GM21526 (cell line): ENCODE measurements at regions not wholly inside any gene's neighbourhood (a gene's known extent, or its start where the extent isn't known, plus 50 kb on each side); places are given as distances from the start of the nearest gene placed in this dataset.
"Not testable (repeated sequence)": the region's sequence is repeated elsewhere in the genome, so short reads cannot be mapped to it uniquely, and the experiment has no call there.

Experiments
- ATAC-seq: cut with Tn5 transposase; IDR thresholded peaks from one replicate; pipeline ENCODE4 v1.9.1; 2021; ENCODE audit warnings: moderate library complexity; ENCODE audit not compliant: unreplicated experiment, low FRiP score

DNA sequence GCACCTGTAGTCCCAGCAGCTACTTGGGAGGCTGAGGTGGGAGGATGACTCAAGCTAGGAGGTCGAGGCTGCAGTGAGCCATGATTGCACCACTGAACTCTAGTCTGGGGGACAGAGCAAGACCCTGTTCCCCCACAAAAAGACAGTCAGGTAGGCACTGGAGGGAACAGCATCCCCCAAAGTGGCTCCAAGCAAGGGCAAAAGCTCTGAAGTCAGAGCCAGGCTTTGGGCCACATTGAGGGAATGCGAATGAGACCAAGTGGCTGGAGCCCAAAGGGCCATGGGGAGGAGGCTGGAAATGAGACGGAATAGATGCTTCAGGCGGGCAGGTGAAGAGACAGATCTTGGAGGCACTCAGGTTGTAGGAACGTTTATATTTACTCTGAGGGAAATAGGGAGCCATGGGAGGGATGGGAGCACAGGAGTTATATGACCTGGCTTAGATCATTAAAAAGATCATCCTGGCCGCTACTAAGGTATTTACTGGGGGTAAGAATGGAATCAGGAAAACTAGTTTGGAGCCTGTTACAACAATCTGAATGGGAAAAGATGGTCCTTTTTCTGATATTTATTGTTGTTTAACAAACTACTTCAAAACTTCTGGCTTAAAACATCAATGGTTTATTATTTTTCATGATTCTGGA, 229.6 kb upstream of the ZNF217 start:
- no peak for ATAC-seq

DNA sequence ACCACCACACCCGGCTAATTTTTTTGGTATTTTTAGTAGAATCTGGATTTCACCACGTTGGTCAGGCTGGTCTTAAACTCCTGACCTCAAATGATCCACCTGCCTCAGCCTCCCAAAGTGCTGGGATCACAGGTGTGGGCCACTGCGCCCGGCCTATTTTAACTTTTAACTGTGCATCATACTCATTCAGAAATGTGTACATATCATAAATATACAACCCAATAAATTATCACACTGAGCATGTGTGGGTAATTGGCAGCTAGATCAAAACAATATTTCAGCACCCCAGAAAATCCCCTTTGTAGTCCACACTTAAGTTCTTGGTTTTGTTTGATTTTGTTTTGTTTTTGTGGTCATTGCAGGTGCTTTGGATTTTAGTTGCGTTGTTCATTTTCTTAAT, 228.9 kb upstream of the ZNF217 start:
- no peak for ATAC-seq

DNA sequence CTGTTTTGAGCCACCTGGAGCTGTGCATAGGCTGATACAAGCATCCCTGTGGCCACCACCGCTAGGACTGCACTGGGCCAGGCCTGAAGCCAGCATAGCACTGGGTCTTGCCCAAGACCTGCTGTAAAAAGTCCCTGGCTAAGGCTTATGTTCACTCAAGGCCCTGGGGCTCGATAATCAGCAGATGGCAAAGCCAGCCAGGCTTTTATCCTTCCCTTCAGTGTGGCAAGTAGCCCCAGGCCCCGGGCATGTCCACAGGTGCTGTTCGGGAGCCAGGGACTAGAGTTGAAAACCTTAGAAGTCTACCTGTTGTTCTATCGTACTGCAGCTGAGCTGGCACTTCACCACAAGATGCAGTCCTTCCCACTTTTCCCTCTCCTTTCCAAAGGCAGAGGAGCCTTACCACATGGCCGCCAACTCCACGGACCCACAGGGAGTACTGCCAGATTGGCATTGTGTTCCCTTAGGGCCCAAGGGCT, 226.4 kb upstream of the ZNF217 start:
- ATAC-seq: no peak

DNA sequence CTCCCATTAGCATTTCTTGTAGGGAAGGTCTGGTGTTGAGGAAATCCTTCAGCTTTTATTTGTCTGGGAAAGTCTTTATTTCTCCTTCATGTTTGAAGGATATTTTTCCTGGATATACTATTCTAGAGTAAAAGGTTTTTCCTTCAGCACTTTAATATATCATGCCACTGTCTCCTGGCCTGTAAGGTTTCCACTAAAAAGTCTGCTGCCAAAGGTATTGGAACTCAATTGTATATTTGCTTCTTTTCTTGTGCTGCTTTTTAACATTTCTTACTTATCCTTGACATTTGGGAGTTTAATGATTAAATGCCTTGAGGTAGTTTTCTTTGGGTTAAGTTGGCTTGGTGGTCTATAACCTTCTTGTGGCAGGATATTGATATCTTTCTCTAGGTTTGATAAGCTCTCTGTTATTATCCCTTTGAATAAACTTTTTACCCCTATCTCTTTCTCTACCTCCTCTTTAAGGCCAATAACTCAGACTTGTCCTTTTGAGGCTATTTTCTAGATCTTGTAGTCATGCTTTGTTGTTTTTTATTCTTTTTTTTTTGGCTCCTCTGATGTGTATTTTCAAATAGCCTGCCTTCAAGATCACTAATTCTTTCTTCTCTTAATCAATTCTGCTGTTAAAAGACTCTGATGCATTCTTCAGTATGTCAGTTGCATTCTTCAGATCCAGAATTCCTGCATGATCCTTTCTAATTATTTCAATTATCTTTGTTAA, 225.0 kb upstream of the ZNF217 start:
- no peak for ATAC-seq

DNA sequence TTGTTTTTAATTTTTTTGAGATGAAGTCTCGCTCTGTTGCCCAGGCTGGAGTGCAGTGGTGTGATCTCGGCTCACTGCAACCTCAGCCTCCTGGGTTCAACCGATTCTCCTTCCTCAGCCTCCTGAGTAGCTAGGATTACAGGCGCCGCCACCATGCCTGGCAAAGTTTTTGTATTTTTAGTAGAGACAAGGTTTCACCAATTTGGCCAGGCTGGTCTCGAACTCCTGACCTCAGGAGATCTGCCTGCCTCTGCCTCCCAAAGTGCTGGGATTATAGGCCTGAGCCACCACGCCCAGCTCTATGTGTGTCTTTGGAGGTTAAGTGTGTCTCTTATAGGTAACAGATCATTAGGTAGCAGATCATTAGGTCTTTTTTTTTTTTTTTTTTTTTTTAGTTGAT, 223.9 kb upstream of the ZNF217 start:
- ATAC-seq: not testable (repeated sequence)

DNA sequence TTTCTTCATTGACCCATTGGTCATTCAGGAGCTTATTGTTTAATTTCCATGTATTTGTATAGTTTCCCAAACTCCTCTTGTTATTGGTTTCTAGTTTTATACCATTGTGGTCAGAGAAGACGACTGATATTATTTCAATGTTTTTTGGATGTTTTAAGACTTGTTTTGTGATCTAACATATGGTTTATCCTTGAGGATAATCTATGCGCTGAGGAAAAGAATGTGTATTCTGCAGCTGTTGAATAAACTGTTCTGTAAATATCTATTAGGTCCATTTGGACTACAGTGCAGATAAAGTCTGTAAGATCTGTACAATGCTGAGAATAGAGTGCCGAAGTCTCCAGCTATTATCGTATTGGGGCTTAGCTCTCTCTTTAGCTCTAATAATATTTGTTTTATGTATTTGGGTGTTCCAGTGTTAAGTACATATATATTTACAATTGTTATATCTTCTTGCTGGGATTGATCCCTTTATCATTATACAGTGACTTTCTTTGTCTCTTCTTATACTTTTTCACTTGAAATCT, 223.3 kb upstream of the ZNF217 start:
- no peak for ATAC-seq

DNA sequence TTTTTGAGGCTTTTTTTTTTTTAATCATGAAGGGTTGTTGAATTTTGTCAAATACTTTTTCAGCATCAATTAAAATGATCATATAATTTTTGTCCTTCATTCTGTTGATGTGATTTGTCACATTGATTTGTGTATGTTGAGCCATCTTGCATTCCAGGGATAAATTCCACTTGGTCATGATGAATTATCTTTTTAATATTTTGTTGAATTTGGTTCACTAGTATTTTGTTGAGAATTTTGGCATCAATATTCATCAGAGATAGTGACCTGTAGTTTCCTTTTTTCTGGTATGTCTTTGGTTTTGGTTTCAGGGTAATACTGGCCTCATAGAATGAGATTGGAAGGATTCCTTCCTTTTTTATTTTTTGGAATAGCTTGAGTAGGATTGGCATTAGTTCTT, 221.9 kb upstream of the ZNF217 start:
- no peak for ATAC-seq

DNA sequence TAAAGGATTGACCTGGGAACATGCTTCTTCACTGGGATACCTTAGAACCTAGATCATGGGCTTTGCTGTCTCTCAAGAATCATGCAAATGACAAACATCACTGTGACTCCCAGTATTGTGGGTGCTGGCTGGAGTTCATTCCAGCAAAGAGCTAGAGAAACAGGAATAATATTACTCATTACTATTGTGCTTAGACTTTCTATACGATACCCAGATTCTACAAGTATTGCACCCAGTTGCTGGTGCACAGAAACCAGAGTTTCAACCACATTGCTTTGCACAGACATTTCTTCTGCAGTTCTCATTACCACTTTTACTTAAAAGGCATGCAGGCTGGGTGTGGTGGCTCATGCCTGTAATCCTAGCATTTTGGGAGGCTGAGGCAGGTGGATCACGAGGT, 220.4 kb upstream of the ZNF217 start:
- no peak for ATAC-seq

DNA sequence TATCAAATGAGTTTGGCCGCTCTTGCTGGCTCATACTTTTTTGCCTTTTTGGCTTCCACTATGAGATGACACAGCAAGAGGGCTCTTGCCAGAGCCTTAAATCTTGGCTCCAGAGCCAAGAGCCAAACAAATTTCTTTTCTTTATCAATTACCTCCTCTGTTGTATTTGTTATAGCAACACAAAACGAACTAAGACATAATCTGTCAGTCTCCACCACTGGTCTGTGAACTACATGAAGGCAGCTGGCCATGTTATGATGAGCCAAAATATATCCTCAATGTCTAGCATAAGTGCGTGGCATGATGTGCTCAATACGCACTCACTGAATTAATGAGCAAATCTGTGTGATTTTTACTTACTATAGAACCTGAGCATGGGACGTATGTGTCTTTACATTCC, 220.0 kb upstream of the ZNF217 start:
- no peak for ATAC-seq

DNA sequence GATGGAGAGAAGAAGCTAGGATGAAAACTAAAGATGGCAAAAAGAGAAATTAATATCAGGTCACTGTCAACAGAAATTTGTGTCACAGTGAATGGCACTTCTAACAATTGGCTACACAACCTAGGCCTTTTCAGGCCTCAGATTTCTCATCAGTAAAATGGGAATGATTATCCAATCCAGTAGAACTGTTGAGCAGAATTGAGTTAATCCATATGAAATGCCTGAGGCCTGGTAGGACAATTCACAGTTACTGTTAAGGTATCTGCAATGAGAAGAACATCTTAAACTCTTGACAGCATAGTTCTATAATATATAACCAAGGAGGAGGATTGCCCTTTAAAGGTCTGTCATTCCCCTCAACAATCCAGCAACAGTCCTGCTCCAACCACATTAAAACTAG, 217.9 kb upstream of the ZNF217 start:
- ATAC-seq: no peak

DNA sequence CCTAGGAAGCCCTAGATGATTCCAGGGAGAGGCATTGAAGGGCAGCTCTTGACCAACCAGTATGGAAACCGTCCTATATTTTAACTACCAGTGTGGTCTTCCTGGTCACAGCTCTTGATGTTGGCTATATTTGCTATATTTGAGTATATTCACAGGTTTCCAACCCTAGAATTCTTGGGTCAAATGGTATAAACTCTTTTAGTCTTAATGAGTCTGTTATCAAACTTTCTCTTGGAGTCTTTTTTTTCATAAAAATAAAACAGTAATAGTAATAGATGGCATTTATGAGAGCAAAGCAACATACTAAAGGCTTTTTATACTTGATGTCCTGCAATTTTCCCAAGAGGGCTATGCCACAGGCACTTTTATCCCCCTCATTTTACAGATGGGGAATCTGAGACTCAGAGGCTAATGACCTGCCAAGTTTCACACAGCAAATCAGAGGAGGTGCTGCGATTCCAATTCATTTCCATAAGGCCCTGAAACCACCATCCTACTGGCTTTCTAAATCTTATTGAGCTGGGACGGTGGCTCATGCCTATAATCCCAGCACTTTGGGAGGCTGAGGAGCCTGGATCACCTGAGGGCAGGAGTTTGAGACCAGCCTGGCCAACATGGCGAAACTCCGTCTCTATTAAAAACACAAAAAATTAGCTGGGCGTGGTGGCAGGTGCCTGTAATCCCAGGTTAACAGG, 217.2 kb upstream of the ZNF217 start:
- ATAC-seq: no peak

DNA sequence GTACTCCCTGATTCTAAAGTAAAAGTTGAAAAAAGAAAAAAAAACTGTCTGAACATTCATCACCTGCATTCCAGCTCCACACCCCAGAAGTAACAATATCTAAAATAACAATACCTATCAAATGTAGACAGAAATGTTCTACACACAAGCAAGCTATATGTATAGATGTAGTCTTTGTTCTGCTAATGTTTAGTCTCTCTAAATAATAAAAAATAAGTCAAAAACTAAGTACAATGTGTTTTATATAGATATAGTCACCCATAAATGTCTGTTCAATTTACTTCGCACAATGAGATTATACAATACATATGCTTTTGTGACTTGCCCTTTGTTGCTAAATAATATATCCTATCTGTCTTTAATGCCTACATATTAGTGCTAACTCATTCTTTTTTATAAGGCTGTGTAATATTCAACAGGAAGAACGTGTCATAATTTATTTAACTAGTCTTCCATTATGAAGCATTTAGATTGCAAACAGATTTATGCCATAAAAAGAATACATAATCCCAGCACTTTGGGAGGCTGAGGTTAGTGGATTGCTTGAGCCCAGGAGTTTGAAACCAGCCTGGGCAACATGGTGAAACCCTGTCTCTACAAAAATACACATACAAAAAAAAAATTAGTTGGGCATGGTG, 216.2 kb upstream of the ZNF217 start:
- no peak for ATAC-seq

DNA sequence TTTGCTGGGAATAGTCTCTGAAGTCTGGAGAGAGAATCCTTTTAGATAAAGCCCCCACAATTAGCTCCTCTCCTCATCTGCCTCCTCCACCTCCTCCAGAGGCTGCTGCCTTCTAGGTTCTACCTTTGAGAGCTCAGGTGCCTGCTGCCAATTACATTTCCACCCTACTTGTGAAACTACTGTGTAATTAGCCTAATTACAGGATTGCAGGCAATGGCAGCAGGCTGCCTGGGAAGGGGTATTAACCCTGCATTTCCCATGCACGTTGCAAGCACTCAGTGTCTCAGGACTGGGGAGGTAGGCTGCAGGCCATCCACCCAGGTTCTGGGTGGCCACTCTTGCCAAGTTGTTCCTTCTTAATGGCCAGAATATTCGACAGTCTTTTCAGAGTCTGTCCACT, 215.6 kb upstream of the ZNF217 start:
- ATAC-seq: no peak

DNA sequence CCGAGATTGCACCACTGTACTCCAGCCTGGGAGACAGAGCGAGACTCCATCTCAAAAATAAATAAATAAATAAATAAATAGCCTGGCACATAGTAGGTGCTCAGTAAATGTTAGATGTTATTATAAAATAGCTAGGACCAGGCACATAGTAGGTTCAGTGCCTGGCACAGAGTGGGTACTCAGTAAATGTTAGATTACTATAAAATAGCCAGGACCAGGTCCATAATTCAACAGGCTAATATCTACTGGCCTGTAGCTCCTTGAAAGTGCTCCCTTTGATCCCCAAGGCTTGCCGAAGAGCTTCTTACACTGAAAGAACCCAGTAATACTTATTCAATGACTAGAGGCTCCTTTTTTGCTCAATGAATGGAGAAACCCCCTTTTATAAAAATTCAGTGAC, 215.1 kb upstream of the ZNF217 start:
- no peak for ATAC-seq

DNA sequence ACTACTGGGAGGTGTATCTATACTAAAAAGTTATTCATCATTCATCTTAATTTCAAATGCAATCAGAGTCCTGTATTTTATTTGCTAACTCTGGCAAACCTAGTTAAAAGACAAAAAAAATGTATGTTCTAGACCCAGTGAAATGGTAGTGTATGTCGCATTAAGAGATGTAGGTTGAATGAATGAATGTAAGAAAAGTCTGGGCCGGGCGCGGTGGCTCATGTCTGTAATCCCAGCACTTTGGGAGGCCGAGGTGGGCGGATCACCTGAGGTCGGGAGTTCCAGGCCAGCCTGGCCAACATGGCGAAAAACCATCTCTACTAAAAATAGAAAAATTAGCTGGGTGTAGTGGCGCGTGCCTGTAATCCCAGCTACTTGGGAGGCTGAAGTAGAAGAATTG, 214.7 kb upstream of the ZNF217 start:
- not testable (repeated sequence) for ATAC-seq

DNA sequence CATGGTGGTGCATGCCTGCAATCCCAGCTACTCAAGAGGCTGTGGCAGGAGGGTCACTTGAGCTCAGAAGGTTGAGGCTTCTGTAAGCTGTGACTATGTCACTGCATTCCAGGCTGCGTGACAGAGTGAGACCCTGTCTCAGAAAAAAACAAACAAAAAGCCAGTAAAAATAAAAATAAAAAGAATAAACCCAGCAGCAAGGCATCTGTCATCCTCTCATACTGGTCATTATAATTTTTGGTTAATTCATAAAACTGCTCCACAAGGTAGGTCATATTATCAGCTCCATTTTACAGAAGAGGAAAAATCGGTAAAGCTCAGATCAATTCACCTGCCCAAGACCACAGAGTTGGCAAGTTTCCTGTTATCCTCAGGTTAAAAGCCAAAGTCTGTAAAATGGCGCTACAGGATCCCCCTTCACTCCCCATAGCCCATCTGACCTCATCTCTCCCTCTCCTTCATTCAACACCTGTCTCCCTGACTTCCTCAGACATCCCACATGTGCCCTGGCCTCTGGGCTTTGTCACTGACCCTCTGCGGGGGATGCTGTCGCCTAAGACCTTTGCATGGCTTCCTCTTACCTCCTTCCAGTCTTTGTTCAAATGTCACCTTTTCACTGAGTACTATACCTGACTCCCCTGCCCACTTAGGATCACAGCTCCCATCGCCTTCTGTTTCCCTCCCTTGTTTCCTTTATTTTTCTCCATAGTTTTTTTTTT, 213.2 kb upstream of the ZNF217 start:
- no peak for ATAC-seq

DNA sequence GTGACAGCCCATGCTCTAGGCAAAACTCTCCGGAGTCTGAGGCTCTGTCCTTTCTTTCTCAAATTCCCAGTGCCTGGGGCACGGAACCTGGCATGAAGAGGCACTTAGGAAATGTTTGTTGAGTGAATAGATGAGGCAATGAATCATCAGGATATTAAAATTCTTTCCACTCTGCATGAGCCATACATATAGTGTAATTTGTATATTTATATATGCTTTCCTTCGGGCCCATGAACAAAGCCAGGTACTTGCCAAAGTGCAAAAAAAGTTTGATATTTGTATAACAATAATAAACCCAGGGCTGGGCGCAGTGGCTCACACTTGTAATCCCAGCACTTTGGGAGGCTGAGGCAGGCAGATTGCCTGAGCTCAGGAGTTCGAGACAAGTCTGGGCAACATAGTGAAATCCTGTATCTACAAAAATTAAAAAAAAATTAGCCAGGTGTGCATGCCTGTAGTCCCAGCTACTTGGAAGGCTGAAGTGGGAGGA, 212.3 kb upstream of the ZNF217 start:
- ATAC-seq: no peak

DNA sequence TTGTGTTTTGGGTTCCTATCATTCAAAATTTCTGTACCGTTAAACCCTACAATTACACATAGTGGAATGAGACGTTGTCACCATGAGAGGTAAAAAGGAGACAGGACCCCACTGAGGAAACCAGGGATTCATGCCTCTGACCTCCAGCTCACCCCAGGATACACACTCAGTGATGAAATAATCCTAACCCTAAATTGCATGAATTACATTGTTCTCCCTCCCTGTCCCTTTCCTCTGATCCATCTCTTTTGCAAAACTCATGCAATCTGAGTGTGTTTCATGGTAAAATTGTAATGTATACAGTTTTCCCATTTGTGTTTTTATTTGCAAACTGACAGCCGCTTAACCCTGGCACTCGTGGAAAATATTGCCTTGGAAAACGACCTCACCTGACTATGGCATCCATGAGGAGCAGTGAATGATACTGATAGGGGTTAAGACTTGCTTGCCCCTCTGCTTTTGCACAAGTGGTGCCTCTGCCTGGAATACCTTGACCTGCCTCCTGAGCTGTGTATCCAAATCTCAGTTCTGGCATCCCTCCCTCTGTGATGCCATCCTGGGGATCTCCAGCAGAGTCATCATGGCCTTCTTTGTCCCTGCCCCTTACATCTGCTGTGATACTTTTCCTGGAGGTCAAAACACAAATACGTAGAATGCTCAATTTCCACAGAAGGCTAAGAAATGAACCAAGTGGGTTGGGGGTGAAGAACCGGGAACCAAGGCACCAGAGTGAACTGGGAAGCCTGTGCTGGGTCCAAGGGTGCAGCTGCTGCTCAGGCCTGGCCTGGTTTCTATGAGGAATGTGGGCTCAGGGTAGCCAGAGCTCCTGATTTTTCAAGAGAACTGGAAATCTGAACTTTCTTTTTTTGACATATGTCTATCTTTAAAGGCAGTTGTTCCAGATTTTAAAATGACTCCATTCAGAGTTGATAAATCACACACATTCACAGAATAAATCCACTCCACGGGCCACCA, 211.6 kb upstream of the ZNF217 start:
- ATAC-seq: no peak

DNA sequence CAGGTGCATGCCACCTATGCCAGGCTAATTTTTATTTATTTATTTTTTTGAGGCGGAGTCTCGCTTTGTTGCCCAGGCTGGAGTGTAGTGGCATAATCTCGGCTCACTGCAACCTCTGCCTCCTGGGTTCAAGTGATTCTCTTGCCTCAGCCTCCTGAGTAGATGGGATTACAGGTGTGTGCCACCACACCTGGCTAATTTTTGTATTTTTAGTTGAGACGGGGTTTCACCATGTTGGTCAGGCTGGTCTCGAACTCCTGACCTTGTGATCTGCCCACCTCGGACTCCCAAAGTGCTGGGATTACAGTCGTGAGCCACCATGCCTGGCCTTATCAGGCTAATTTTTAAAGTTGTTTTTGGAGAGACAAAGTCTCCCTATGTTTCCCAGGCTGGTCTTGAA, 210.7 kb upstream of the ZNF217 start:
- not testable (repeated sequence) for ATAC-seq
